ENCODE measurements at regions not wholly inside any gene's neighbourhood (a gene's known extent, or its start where the extent isn't known, plus 50 kb on each side); places are given as distances from the start of the nearest gene placed in this dataset.

DNA sequence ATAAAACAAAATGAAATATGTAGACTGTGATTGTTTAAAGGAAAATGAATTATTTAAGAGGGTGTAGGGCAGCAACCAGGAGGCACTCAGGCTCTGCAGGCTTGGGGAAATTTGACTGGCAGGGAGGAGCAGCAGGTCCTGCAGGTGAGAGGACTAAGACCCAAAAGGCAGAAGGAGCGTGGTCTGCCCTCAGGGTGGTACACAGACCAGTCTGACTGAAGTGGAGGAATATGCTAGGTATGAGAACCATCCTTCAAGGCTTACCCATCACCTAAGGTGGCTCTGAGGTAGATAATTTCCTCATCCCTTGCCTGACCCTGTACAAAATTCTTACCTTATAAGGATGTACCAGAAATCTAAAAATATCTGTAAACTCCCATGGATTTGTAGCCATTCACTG lies 261.3 kb upstream of the RASGEF1B start:
- Histone ChIP-seq H3K27ac (ENCODE audit: low read length) (no peak overlapping the region), H3K9me2 (ENCODE audit: insufficient read depth, low read length) (no peaks in the 10 kb centered on the region), H3K79me2 (replicated peaks; ENCODE audit: insufficient read depth, low read length) (no peaks in the 10 kb centered on the region), H3K4me3 (ENCODE audit: low read length) (no peak overlapping the region), H3K27me3 (ENCODE audit: insufficient read depth, low read depth, low read length) (no peaks in the 10 kb centered on the region), H4K20me1 (ENCODE audit: insufficient read depth) (no peaks in the 10 kb centered on the region), H3K36me3 (ENCODE audit: insufficient read depth, low read length) (no peaks in the 10 kb centered on the region), H3K9ac (ENCODE audit: low read length) (no peak overlapping the region), H3K4me2 (ENCODE audit: low read length) (no peak overlapping the region), H3K9me3 (ENCODE audit: low read length) (peaks cover 4% of the 10 kb centered on the region), H3F3A (ENCODE audit: insufficient read depth, low read length, poor library complexity, severe bottlenecking) (no peaks in the 10 kb centered on the region), H2AFZ (ENCODE audit: low read depth, low read length) (no peak overlapping the region)
- TF ChIP-seq RAD21 (conservative IDR thresholded peaks at IDR 0.05) (no peak), EP300 (conservative IDR thresholded peaks at IDR 0.05; ENCODE audit: poor library complexity, severe bottlenecking) (no peak), MXI1 (conservative IDR thresholded peaks at IDR 0.05; ENCODE audit: poor library complexity, severe bottlenecking) (no peak), TAF1 (IDR thresholded peaks at IDR 0.05; ENCODE audit: low read depth) (no peak), EZH2 (IDR thresholded peaks at IDR 0.05; ENCODE audit: borderline replicate concordance, insufficient read depth, low read length, poor library complexity, severe bottlenecking) (no peak)
- TF ChIP-seq, protein P1, sequence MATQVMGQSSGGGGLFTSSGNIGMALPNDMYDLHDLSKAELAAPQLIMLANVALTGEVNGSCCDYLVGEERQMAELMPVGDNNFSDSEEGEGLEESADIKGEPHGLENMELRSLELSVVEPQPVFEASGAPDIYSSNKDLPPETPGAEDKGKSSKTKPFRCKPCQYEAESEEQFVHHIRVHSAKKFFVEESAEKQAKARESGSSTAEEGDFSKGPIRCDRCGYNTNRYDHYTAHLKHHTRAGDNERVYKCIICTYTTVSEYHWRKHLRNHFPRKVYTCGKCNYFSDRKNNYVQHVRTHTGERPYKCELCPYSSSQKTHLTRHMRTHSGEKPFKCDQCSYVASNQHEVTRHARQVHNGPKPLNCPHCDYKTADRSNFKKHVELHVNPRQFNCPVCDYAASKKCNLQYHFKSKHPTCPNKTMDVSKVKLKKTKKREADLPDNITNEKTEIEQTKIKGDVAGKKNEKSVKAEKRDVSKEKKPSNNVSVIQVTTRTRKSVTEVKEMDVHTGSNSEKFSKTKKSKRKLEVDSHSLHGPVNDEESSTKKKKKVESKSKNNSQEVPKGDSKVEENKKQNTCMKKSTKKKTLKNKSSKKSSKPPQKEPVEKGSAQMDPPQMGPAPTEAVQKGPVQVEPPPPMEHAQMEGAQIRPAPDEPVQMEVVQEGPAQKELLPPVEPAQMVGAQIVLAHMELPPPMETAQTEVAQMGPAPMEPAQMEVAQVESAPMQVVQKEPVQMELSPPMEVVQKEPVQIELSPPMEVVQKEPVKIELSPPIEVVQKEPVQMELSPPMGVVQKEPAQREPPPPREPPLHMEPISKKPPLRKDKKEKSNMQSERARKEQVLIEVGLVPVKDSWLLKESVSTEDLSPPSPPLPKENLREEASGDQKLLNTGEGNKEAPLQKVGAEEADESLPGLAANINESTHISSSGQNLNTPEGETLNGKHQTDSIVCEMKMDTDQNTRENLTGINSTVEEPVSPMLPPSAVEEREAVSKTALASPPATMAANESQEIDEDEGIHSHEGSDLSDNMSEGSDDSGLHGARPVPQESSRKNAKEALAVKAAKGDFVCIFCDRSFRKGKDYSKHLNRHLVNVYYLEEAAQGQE (IDR thresholded peaks at IDR 0.05; ENCODE audit: borderline replicate concordance), result no peak
- TF ChIP-seq, protein P2, sequence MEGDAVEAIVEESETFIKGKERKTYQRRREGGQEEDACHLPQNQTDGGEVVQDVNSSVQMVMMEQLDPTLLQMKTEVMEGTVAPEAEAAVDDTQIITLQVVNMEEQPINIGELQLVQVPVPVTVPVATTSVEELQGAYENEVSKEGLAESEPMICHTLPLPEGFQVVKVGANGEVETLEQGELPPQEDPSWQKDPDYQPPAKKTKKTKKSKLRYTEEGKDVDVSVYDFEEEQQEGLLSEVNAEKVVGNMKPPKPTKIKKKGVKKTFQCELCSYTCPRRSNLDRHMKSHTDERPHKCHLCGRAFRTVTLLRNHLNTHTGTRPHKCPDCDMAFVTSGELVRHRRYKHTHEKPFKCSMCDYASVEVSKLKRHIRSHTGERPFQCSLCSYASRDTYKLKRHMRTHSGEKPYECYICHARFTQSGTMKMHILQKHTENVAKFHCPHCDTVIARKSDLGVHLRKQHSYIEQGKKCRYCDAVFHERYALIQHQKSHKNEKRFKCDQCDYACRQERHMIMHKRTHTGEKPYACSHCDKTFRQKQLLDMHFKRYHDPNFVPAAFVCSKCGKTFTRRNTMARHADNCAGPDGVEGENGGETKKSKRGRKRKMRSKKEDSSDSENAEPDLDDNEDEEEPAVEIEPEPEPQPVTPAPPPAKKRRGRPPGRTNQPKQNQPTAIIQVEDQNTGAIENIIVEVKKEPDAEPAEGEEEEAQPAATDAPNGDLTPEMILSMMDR (IDR thresholded peaks at IDR 0.05; ENCODE audit: poor library complexity, severe bottlenecking), result no peak

DNA sequence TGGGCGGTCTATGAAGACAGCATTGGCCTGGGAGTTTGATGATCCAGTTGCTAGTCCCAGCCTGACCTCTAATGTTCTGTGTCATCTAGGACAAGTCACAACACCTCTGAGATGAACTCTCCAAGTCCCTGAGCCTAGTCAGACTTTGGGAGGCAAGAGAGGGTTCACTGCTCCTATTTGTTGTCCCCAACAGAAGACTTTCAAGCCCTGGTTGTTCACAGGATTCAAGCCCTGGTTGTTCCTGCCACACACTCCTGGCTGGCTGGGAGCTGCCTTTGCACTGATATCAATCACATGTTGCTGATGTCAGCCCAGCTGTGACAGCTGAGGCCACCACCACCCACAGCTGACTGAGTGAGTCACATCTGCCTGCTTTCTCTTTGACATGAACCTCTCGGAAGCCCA lies 253.2 kb upstream of the RASGEF1B start:
- Histone ChIP-seq H3K4me3 (ENCODE audit: low read length) (no peak overlapping the region), H3K27ac (ENCODE audit: low read length) (no peak overlapping the region), H3F3A (ENCODE audit: insufficient read depth, low read length, poor library complexity, severe bottlenecking) (no peaks in the 10 kb centered on the region), H3K27me3 (ENCODE audit: insufficient read depth, low read depth, low read length) (no peaks in the 10 kb centered on the region), H3K9me3 (ENCODE audit: low read length) (peaks cover 7% of the 10 kb centered on the region), H3K9ac (ENCODE audit: low read length) (no peak overlapping the region), H4K20me1 (ENCODE audit: insufficient read depth) (no peaks in the 10 kb centered on the region), H3K36me3 (ENCODE audit: insufficient read depth, low read length) (no peaks in the 10 kb centered on the region), H3K4me2 (ENCODE audit: low read length) (no peak overlapping the region), H3K79me2 (replicated peaks; ENCODE audit: insufficient read depth, low read length) (no peaks in the 10 kb centered on the region), H2AFZ (ENCODE audit: low read depth, low read length) (no peak overlapping the region), H3K9me2 (ENCODE audit: insufficient read depth, low read length) (no peaks in the 10 kb centered on the region)
- TF ChIP-seq, protein P1 (IDR thresholded peaks at IDR 0.05; ENCODE audit: borderline replicate concordance), result no peak
- TF ChIP-seq RAD21 (conservative IDR thresholded peaks at IDR 0.05) (no peak), MXI1 (conservative IDR thresholded peaks at IDR 0.05; ENCODE audit: poor library complexity, severe bottlenecking) (no peak), POLR2AphosphoS5 (IDR thresholded peaks at IDR 0.05) (no peak), TAF1 (IDR thresholded peaks at IDR 0.05; ENCODE audit: low read depth) (no peak), EZH2 (IDR thresholded peaks at IDR 0.05; ENCODE audit: borderline replicate concordance, insufficient read depth, low read length, poor library complexity, severe bottlenecking) (no peak), EP300 (conservative IDR thresholded peaks at IDR 0.05; ENCODE audit: poor library complexity, severe bottlenecking) (peak; percentile 15)
